Activated CD8-positive, alpha-beta memory T cell treated with anti-CD3 and anti-CD28 coated beads for 24 hours (primary cell): ENCODE measurements at regions not wholly inside any gene's neighbourhood (a gene's known extent, or its start where the extent isn't known, plus 50 kb on each side); places are given as distances from the start of the nearest gene placed in this dataset.
"Not testable (repeated sequence)": the region's sequence is repeated elsewhere in the genome, so short reads cannot be mapped to it uniquely, and the experiment has no call there.

Experiments used
- DNase-seq: peaks from one replicate; pipeline ENCODE4 v3.0.0-alpha.2; 2020

DNA sequence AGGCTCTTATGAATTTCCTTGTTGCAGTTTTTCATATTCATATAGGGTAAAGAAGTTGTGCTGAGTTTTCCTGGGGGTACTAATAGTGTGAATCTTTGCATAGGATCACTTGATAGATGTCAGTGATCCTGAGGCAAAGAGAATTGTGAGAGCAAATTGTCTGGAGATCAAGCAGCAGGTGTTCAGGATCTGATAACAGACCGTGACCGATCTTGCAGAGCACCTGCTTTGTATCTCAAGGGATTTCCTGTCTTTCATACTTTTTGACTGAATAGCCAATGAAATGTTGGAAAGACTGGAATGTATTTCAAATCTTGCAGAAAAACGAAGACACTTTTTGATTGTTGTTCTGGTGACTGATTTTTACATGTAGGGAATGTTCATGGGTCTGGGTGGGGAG, 914.5 kb downstream of the STIM2 start:
- DNase-seq = no peak

- DNase-seq = no peak
Observed at GRCh38 chr4:27779827-27780226, 919.2 kb downstream of the STIM2 start.

- no peak for DNase-seq
Observed at GRCh38 chr4:27787195-27787594, 926.6 kb downstream of the STIM2 start.

GRCh38 chr4:27789773-27790172, 929.1 kb downstream of the STIM2 start:
- no peak for DNase-seq

DNA sequence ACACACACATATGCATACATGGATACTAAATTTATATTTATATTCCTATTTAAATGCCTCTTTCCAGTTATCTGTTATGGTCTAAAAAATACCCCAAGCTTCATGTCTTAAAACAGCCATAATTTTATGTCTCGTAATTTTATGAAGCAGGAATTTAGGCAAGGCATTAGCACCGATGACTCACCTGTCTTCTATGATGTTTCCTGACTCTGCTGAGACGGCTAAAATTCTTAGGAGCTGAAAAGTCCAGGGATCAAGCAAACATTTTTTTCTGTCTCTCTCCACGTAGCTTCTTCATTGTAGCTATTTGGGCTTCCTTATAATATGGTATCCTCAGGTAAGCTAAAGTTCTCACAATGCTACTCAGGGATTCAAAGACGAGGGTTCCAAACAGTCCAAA, 930.3 kb downstream of the STIM2 start:
- no peak for DNase-seq

- no peak for DNase-seq
Observed at GRCh38 chr4:27791640-27792039, 931.0 kb downstream of the STIM2 start.

DNA sequence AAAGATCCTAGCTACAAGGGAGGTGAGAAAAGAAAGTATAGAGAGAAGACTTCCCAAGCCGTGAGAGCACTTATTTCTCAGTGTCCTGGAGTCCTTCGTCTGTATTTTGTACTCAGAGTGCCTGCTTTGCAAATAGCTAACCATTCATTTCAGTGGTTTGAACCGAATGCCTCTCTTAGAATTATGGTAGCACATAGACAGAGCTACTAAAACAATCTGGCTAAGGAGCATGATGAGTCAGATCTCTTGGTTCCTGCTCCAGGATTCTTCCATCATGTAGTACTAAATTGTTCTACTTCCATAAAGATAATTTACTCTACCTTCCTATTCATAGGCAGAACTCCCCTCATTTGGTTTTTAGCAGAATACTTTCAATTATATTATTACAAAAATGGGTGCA, 946.6 kb downstream of the STIM2 start:
- DNase-seq = no peak

GRCh38 chr4:27811948-27812347, 951.3 kb downstream of the STIM2 start:
- no peak for DNase-seq

GRCh38 chr4:27813226-27813625, 952.6 kb downstream of the STIM2 start:
- DNase-seq = not testable (repeated sequence)

GRCh38 chr4:27813699-27814425, 953.2 kb downstream of the STIM2 start:
- DNase-seq = not testable (repeated sequence)

GRCh38 chr4:27819246-27819645, 958.6 kb downstream of the STIM2 start:
- DNase-seq = no peak

DNA sequence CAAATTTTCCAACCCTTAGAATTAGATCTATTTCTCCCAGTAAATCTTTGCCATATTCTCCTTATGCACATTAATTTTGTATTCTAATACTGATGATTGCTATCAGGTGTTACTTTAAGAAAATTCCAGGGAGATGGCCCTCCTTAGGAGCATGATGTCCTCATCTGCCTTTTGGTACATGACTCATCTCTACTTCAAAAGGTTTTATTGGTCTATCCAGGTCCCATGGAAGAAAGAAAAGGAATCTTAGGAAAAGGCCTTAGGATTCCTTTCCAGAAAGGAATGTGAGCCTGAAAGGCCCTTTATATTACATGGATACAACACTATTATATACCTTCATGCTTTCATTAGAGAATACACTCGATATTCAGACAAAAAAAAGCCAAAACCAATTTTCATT, 968.2 kb downstream of the STIM2 start:
- no peak for DNase-seq

DNA sequence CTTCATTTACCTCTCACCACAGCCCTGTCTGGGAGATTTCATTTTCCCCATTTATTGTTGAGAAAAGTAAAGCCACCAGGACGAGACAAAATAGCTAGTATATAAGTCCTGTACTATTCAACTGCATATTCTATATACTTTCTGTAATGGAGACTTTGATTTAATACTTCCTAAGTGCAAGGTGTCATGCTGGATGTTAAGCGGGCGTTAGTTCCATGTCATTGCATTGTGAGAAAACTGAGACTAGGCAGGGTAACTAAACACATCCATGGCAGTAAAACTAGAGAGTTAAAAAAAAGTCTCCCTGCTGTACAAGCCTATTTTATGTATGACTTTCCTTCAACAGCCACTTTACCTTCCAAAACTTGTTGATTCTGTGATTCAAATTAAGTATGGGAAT, 969.6 kb downstream of the STIM2 start:
- DNase-seq = no peak

- DNase-seq = no peak
Observed at GRCh38 chr4:27835851-27836250, 975.2 kb downstream of the STIM2 start.

DNA sequence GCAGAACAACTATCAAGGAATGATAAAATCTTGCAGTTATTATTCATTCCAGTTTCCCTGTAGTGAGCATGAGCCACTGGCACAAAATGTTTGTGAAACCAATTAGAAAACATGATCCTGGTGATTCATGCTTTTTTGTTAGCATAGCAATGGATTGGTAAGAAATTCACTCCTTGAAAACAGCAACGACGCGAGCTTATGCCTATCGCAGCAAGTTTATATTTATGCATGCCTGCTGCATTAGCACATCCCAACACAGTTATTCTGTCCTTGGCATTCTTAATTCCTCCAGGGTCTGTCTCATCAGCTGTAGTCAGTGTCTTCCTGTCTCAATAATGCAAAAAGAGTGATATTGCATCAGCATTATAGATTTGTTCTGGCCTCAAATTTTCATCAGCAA, 975.9 kb downstream of the STIM2 start:
- no peak for DNase-seq

- no peak for DNase-seq
Observed at GRCh38 chr4:27843776-27844175, 983.1 kb downstream of the STIM2 start.

GRCh38 chr4:27844376-27844775, 983.7 kb downstream of the STIM2 start:
- no peak for DNase-seq

DNA sequence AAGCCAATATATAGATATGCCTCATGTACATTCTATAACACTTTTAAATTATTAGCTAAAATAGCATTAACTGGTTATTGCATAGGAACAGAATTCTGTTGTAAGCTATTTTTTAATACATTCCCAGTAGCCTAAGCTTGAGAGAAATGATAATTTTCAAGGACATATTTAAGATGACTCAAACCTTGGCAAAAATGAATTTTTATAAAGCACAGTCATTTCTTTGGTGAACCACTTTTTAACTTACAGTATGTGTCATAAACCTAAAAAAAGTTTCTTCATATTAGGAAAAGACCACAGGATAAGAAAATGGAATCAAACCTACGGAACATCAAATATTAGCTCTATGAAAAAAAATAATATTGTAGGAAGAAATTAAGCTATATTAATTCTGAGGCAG, 986.3 kb downstream of the STIM2 start:
- DNase-seq = no peak

GRCh38 chr4:27861381-27861787, 1000.7 kb downstream of the STIM2 start:
- DNase-seq = no peak

- DNase-seq = no peak
Observed at GRCh38 chr4:27861802-27862201, 1001.2 kb downstream of the STIM2 start.

DNA sequence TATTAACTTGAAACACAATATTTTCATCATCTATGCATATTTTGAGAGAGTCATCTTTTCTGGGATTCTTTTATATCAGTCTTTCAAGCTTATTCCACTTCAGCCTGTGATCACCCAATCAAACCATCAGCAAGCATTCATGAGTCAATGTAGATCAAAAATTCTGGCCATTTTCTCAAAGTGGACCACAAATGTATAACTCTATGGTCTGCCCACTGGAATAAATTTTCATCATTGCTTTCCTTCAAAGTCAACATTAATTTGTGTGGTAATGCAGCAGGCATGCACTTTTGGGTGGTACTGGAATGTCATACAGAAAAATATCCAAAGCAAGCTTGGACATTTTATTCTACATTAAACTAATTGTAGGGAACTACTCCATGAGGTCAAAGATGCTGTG, 1013.0 kb downstream of the STIM2 start:
- DNase-seq = no peak

DNA sequence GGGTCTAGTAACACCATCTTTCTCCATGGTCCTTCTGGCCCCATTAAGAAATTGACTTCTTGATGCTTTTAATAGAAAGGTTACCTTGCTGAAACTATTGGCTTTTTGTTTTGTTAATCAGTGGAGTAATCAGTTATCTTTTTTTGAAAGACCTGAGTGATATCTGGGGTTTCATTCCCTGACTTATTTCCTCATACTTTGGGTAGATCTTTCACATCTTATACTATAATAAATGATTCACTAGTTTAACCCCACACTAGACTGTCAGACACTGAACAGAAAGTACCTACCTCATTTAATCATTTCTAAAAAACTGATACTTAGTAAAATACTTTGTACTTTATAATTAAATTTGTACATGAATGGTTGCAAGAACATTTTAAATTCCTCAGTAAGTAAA, 1021.1 kb downstream of the STIM2 start:
- no peak for DNase-seq

- no peak for DNase-seq
Observed at GRCh38 chr4:27886120-27886519, 1025.5 kb downstream of the STIM2 start.

- no peak for DNase-seq
Observed at GRCh38 chr4:27887646-27888045, 1027.0 kb downstream of the STIM2 start.

DNA sequence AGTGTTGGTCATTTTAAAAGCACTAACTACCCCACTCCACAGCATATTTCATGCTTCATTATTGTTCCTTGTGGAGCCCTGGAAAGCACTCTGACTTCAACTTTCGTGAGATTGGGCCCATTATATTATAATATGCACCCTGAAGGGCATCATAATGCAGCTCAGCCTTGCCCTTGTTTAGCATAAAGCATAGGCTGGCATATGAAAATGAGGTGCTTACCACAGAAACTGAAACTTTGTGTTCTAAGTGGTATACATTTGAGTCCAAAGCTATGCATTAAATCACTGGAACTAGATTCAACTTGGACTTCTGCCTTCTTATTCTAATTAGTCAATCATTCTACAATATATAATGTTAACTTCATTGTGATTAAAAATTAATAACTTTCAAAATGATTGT, 1027.9 kb downstream of the STIM2 start:
- no peak for DNase-seq
